SK-N-SH treated with all-trans-retinoic acid at 6 μM for 48 hours (cell line): ENCODE measurements at regions not wholly inside any gene's neighbourhood (a gene's known extent, or its start where the extent isn't known, plus 50 kb on each side); places are given as distances from the start of the nearest gene placed in this dataset.
A peak's percentile ranks its signal among the peaks of the same experiment; 100 is the strongest.

Source experiments
- ATAC-seq: fragments of 200-7000 bp; cut with Tn5 transposase; 3 replicates; pipeline ENCODE4 v1.9.1; 2020; ENCODE audit warnings: mild to moderate bottlenecking, moderate library complexity
- ARNTL ChIP-seq: fragments of 450-650 bp; formaldehyde crosslinking; IDR thresholded peaks from 2 replicates; pipeline ENCODE4 v1.5.0; 2020; ENCODE audit warnings: low read depth, mild to moderate bottlenecking, moderate library complexity, borderline replicate concordance
- CREB5 ChIP-seq: fragments of 250-450 bp; sonication (Bioruptor Pico); IDR thresholded peaks from 2 replicates; pipeline ENCODE4 v1.5.1; 2020; ENCODE audit warnings: low read depth, mild to moderate bottlenecking, moderate library complexity
- CSDC2 ChIP-seq: fragments of 250-450 bp; sonication (Bioruptor Pico); IDR thresholded peaks from 2 replicates; pipeline ENCODE4 v1.5.0; 2020; ENCODE audit warnings: mild to moderate bottlenecking, moderate library complexity
- CSRNP3 ChIP-seq: fragments of 250-450 bp; sonication (Bioruptor Pico); IDR thresholded peaks from 2 replicates; pipeline ENCODE4 v1.5.1; 2021; ENCODE audit warnings: mild to moderate bottlenecking, moderate library complexity
- ESRRG ChIP-seq: fragments of 250-450 bp; sonication (Bioruptor Pico); IDR thresholded peaks from 2 replicates; pipeline ENCODE4 v1.6.1; 2021; ENCODE audit warnings: mild to moderate bottlenecking
- GLIS3 ChIP-seq: fragments of 250-450 bp; sonication (Bioruptor Pico); IDR thresholded peaks from 2 replicates; pipeline ENCODE4 v1.5.0; 2020; ENCODE audit warnings: mild to moderate bottlenecking, moderate library complexity
- ISL1 ChIP-seq: fragments of 250-450 bp; sonication (Bioruptor Pico); IDR thresholded peaks from 2 replicates; pipeline ENCODE4 v2.1.2; 2022; ENCODE audit warnings: mild to moderate bottlenecking, moderate library complexity
- OSR1 ChIP-seq: fragments of 250-450 bp; sonication (Bioruptor Pico); IDR thresholded peaks from 2 replicates; pipeline ENCODE4 v1.8.0; 2022; ENCODE audit warnings: moderate library complexity, mild to moderate bottlenecking, inconsistent platforms
- PATZ1 ChIP-seq: fragments of 250-450 bp; sonication (Bioruptor Pico); IDR thresholded peaks from 2 replicates; pipeline ENCODE4 v1.8.0; 2020; ENCODE audit warnings: mild to moderate bottlenecking, moderate library complexity, borderline replicate concordance
- POU6F1 ChIP-seq: fragments of 250-450 bp; sonication (Bioruptor Pico); IDR thresholded peaks from 2 replicates; pipeline ENCODE4 v1.8.0; 2021; ENCODE audit warnings: low read depth, mild to moderate bottlenecking, moderate library complexity, borderline replicate concordance
- PPARA ChIP-seq: fragments of 250-450 bp; sonication (Bioruptor Pico); IDR thresholded peaks from 2 replicates; pipeline ENCODE4 v1.5.0; 2020; ENCODE audit warnings: mild to moderate bottlenecking, borderline replicate concordance
- RARB ChIP-seq: fragments of 250-450 bp; sonication (Bioruptor Pico); IDR thresholded peaks from 2 replicates; pipeline ENCODE4 v1.8.0; 2021; ENCODE audit warnings: mild to moderate bottlenecking, moderate library complexity
- TCF4 ChIP-seq: fragments of 250-450 bp; sonication (Bioruptor Pico); IDR thresholded peaks from 2 replicates; pipeline ENCODE4 v1.8.0; 2021; ENCODE audit warnings: mild to moderate bottlenecking, moderate library complexity, borderline replicate concordance
- TOX ChIP-seq: fragments of 250-450 bp; sonication (Bioruptor Pico); IDR thresholded peaks from 2 replicates; pipeline ENCODE4 v1.8.0; 2021; ENCODE audit warnings: mild to moderate bottlenecking, moderate library complexity, borderline replicate concordance
- TSHZ2 ChIP-seq: fragments of 250-450 bp; sonication (Bioruptor Pico); IDR thresholded peaks from 2 replicates; pipeline ENCODE4 v1.5.0; 2020; ENCODE audit warnings: mild to moderate bottlenecking, moderate library complexity
- ZC3H10 ChIP-seq: fragments of 250-450 bp; sonication (Bioruptor Pico); IDR thresholded peaks from 2 replicates; pipeline ENCODE4 v1.5.1; 2021; ENCODE audit warnings: mild to moderate bottlenecking, moderate library complexity
- ZFP3 ChIP-seq: fragments of 250-450 bp; sonication (Bioruptor Pico); IDR thresholded peaks from 2 replicates; pipeline ENCODE4 v1.5.0; 2020; ENCODE audit warnings: mild to moderate bottlenecking, moderate library complexity
- ZFP30 ChIP-seq: fragments of 450-650 bp; formaldehyde crosslinking; IDR thresholded peaks from 2 replicates; pipeline ENCODE4 v1.5.0; 2022; ENCODE audit warnings: mild to moderate bottlenecking, moderate library complexity
- ZNF565 ChIP-seq: fragments of 450-650 bp; formaldehyde crosslinking; conservative IDR thresholded peaks from 2 replicates; pipeline ENCODE4 v1.5.0; 2020; ENCODE audit warnings: low read depth, mild to moderate bottlenecking, moderate library complexity
- ZNF70 ChIP-seq: fragments of 450-650 bp; formaldehyde crosslinking; IDR thresholded peaks from 2 replicates; pipeline ENCODE4 v1.5.0; 2020; ENCODE audit warnings: mild to moderate bottlenecking, moderate library complexity
- ZNF8 ChIP-seq: fragments of 450-650 bp; formaldehyde crosslinking; IDR thresholded peaks from 2 replicates; pipeline ENCODE4 v1.5.0; 2020; ENCODE audit warnings: mild to moderate bottlenecking, moderate library complexity

GRCh38 chr9:712643-713042 lies 128.9 kb upstream of the DMRT1 start:
- TF ChIP-seq PATZ1 (no peak), ZNF8 (CRISPR knock-in tag) (no peak), ESRRG (CRISPR knock-in tag) (no peak), ZC3H10 (CRISPR knock-in tag) (no peak), TSHZ2 (CRISPR knock-in tag) (no peak), ZFP3 (CRISPR knock-in tag) (no peak), PPARA (CRISPR knock-in tag) (no peak), POU6F1 (CRISPR knock-in tag) (no peak), ISL1 (no peak), CREB5 (CRISPR knock-in tag) (no peak)
- no peak for ATAC-seq

- no peak for ATAC-seq
- no peak for TF ChIP-seq PPARA (CRISPR knock-in tag)
- TF ChIP-seq GLIS3 (CRISPR knock-in tag): no peak
Measured at GRCh38 chr9:713091-713490, 128.4 kb upstream of the DMRT1 start.

GRCh38 chr9:714675-715074 lies 126.8 kb upstream of the DMRT1 start:
- TF ChIP-seq ZFP30 (CRISPR knock-in tag) (no peak), ARNTL (CRISPR knock-in tag) (no peak), CSDC2 (no peak), ESRRG (CRISPR knock-in tag) (no peak), TOX (no peak), ZNF8 (CRISPR knock-in tag) (no peak), CSRNP3 (CRISPR knock-in tag) (no peak), ZNF565 (CRISPR knock-in tag) (no peak), ZNF70 (no peak), OSR1 (no peak), POU6F1 (CRISPR knock-in tag) (no peak), TCF4 (no peak), RARB (CRISPR knock-in tag) (no peak), PATZ1 (no peak), ZFP3 (CRISPR knock-in tag) (no peak)
- peak; percentile 42 for ATAC-seq
